Neuronal stem cell (in vitro differentiated cells): ENCODE measurements at regions not wholly inside any gene's neighbourhood (a gene's known extent, or its start where the extent isn't known, plus 50 kb on each side); places are given as distances from the start of the nearest gene placed in this dataset.

Experiments used
- DNase-seq: peaks from one replicate; pipeline ENCODE4 v3.0.0-alpha.2; 2013; ENCODE audit warnings: low spot score
- H2AFZ ChIP-seq: one replicate; pipeline ENCODE4 v1.6.1; 2013; ENCODE audit warnings: mild to moderate bottlenecking, low read length, inconsistent platforms
- H2AK5ac ChIP-seq: 2 replicates; pipeline ENCODE4 v1.6.1; 2013; ENCODE audit warnings: low read depth, mild to moderate bottlenecking, inconsistent platforms, low read length, moderate library complexity, mixed read lengths
- H2BK120ac ChIP-seq: 2 replicates; pipeline ENCODE4 v1.6.1; 2013; ENCODE audit warnings: low read depth, mild to moderate bottlenecking, inconsistent platforms, low read length, moderate library complexity, mixed read lengths
- H2BK12ac ChIP-seq: one replicate; pipeline ENCODE4 v1.6.1; 2013; ENCODE audit warnings: low read length, inconsistent platforms
- H2BK15ac ChIP-seq: 2 replicates; pipeline ENCODE4 v1.6.1; 2013; ENCODE audit warnings: mild to moderate bottlenecking, low read length, inconsistent platforms, mixed read lengths
- H2BK5ac ChIP-seq: one replicate; pipeline ENCODE4 v1.6.1; 2013; ENCODE audit warnings: inconsistent platforms, mild to moderate bottlenecking, low read length, moderate library complexity
- H3K14ac ChIP-seq: one replicate; pipeline ENCODE4 v1.6.1; 2013; ENCODE audit warnings: low read length, inconsistent platforms
- H3K18ac ChIP-seq: 2 replicates; pipeline ENCODE4 v1.6.1; 2013; ENCODE audit warnings: low read length, inconsistent platforms
- H3K23ac ChIP-seq: 2 replicates; pipeline ENCODE4 v1.6.1; 2013; ENCODE audit warnings: low read depth, mild to moderate bottlenecking, mixed read lengths, low read length, inconsistent platforms; ENCODE audit not compliant: poor library complexity
- H3K27ac ChIP-seq: replicated peaks from 3 replicates; pipeline ENCODE4 v1.5.1; 2013; ENCODE audit warnings: low read length, inconsistent platforms
- H3K27me3 ChIP-seq, 3 experiments: 2 replicates each; pipeline ENCODE4 v1.6.1; 2013; ENCODE audit warnings: low read length in 3 of 3, mild to moderate bottlenecking in 2 of 3, inconsistent platforms in 1 of 3, low read depth in 1 of 3, mixed read lengths in 1 of 3, moderate library complexity in 1 of 3; ENCODE audit not compliant: control insufficient read depth in 3 of 3, insufficient read depth in 3 of 3
- H3K36me3 ChIP-seq, 2 donors: replicated peaks in 1 of 2; 2 replicates each; pipeline ENCODE4 v1.6.1; 2013; ENCODE audit warnings: low read length in 2 of 2; ENCODE audit not compliant: control insufficient read depth in 2 of 2, insufficient read depth in 2 of 2
- H3K4ac ChIP-seq: 2 replicates; pipeline ENCODE4 v1.6.1; 2013; ENCODE audit warnings: inconsistent platforms, mild to moderate bottlenecking, low read length, moderate library complexity
- H3K4me1 ChIP-seq, 2 donors: 1 replicate in 1 of 2; 2 replicates in 1 of 2; pipeline ENCODE4 v1.6.1; 2013; ENCODE audit warnings: low read length in 2 of 2, low read depth in 1 of 2; ENCODE audit not compliant: control insufficient read depth in 2 of 2, insufficient read depth in 1 of 2
- H3K4me2 ChIP-seq: one replicate; pipeline ENCODE4 v1.6.1; 2013; ENCODE audit warnings: mild to moderate bottlenecking, low read length, inconsistent platforms; ENCODE audit not compliant: insufficient read depth, poor library complexity, severe bottlenecking
- H3K4me3 ChIP-seq, 2 donors: 2 replicates each; pipeline ENCODE4 v1.5.1; 2013; ENCODE audit warnings: low read length in 2 of 2, mild to moderate bottlenecking in 2 of 2, inconsistent platforms in 1 of 2, moderate library complexity in 1 of 2
- H3K79me1 ChIP-seq: one replicate; pipeline ENCODE4 v1.6.1; 2013; ENCODE audit warnings: low read depth, mild to moderate bottlenecking, inconsistent platforms, low read length, moderate library complexity
- H3K9ac ChIP-seq: one replicate; pipeline ENCODE4 v1.6.1; 2013; ENCODE audit warnings: mild to moderate bottlenecking, low read depth, low read length, inconsistent platforms; ENCODE audit not compliant: poor library complexity
- H3K9me3 ChIP-seq, 2 donors: replicated peaks in 1 of 2; 2 replicates each; pipeline versions ENCODE3 to v1.6.1; 2013; ENCODE audit warnings: low read length in 2 of 2, mild to moderate bottlenecking in 2 of 2, inconsistent platforms in 1 of 2, low read depth in 1 of 2, mixed read lengths in 1 of 2, moderate library complexity in 1 of 2; ENCODE audit not compliant: control insufficient read depth in 2 of 2, insufficient read depth in 1 of 2
- H4K8ac ChIP-seq: one replicate; pipeline ENCODE4 v1.6.1; 2013; ENCODE audit warnings: low read depth, mild to moderate bottlenecking, inconsistent platforms, low read length, moderate library complexity
- H4K91ac ChIP-seq: one replicate; pipeline ENCODE4 v1.6.1; 2013; ENCODE audit warnings: low read length, low read depth, mild to moderate bottlenecking, inconsistent platforms; ENCODE audit not compliant: poor library complexity
- WGBS, 2 donors: extraction: QIAGEN DNeasy Blood & Tissue Kit; methylation state at CpG; one replicate each; pipeline ENCODE4 v1.1.7; 2013; ENCODE audit warnings: missing lambda C conversion rate in 2 of 2, mixed read lengths in 1 of 2; ENCODE audit not compliant: insufficient read length in 2 of 2, insufficient replicate concordance in 1 of 2; ENCODE audit errors: extremely low coverage in 2 of 2; 5-methylcytosine and 5-hydroxymethylcytosine counted together

GRCh38 chr2:221761260-221761659 lies 189.2 kb upstream of the EPHA4 start:
- no peak overlapping the region for H2AK5ac ChIP-seq
- no peaks in the 10 kb centered on the region for H3K27me3 ChIP-seq
- H3K4ac ChIP-seq, result no peak overlapping the region
- H3K79me1 ChIP-seq, result no peaks in the 10 kb centered on the region
- H4K8ac ChIP-seq, result no peak overlapping the region
- no peak overlapping the region for H3K27ac ChIP-seq
- no peak for DNase-seq
- H3K9me3 ChIP-seq, result no peaks in the 10 kb centered on the region
- H2AFZ ChIP-seq, result no peak overlapping the region
- H3K4me3 ChIP-seq, result no peak overlapping the region
- peaks cover 0 to 1% of the 10 kb centered on the region in 2 donors for H3K4me1 ChIP-seq
- no peak overlapping the region for H3K9ac ChIP-seq
- no peak overlapping the region for H4K91ac ChIP-seq
- H2BK15ac ChIP-seq, result no peak overlapping the region
- no peak overlapping the region for H3K18ac ChIP-seq
- no peak overlapping the region for H2BK120ac ChIP-seq
- no peaks in the 10 kb centered on the region for H3K36me3 ChIP-seq
- no peak overlapping the region for H3K4me2 ChIP-seq
- H2BK5ac ChIP-seq, result no peak overlapping the region
- WGBS, 2 donors, result no CpG with 5 or more reads among the region's 2 CpGs
- no peak overlapping the region for H3K23ac ChIP-seq
- H3K14ac ChIP-seq, result no peak overlapping the region
- H2BK12ac ChIP-seq, result no peak overlapping the region

GRCh38 chr2:221758076-221758475 lies 186.0 kb upstream of the EPHA4 start:
- H3K27me3 ChIP-seq, result no peaks in the 10 kb centered on the region
- H3K79me1 ChIP-seq, result no peaks in the 10 kb centered on the region
- H4K91ac ChIP-seq, result no peak overlapping the region
- no peaks in the 10 kb centered on the region for H3K36me3 ChIP-seq
- no peak overlapping the region for H2AFZ ChIP-seq
- no peaks in the 10 kb centered on the region for H3K9me3 ChIP-seq
- no peak overlapping the region for H2BK5ac ChIP-seq
- no peak overlapping the region for H2BK12ac ChIP-seq
- H3K18ac ChIP-seq, result no peak overlapping the region
- peaks cover 0 to 1% of the 10 kb centered on the region in 2 donors for H3K4me1 ChIP-seq
- no peak overlapping the region for H3K9ac ChIP-seq
- H3K4me3 ChIP-seq, result no peak overlapping the region
- H3K14ac ChIP-seq, result no peak overlapping the region
- H2AK5ac ChIP-seq, result no peak overlapping the region
- H2BK120ac ChIP-seq, result no peak overlapping the region
- no peak overlapping the region for H4K8ac ChIP-seq
- H3K4ac ChIP-seq, result no peak overlapping the region
- no peak for DNase-seq
- no peak overlapping the region for H3K27ac ChIP-seq
- no peak overlapping the region for H2BK15ac ChIP-seq
- no peak overlapping the region for H3K23ac ChIP-seq
- H3K4me2 ChIP-seq, result no peak overlapping the region
- no CpG with 5 or more reads among the region's 5 CpGs for WGBS, 2 donors

GRCh38 chr2:221753401-221753800 lies 181.3 kb upstream of the EPHA4 start:
- WGBS, 2 donors, result no CpG with 5 or more reads among the region's 2 CpGs
- Histone ChIP-seq H3K9me3 (no peaks in the 10 kb centered on the region), H2AFZ (no peak overlapping the region), H2BK15ac (no peak overlapping the region), H2AK5ac (no peak overlapping the region), H3K27me3 (no peaks in the 10 kb centered on the region), H3K4me3 (no peak overlapping the region), H3K4me1 (no peaks in the 10 kb centered on the region), H3K23ac (no peak overlapping the region), H3K14ac (no peak overlapping the region), H3K36me3 (no peaks in the 10 kb centered on the region), H4K91ac (no peak overlapping the region), H3K9ac (no peak overlapping the region), H3K18ac (no peak overlapping the region), H3K4me2 (no peak overlapping the region), H2BK120ac (no peak overlapping the region), H3K27ac (no peak overlapping the region), H2BK12ac (no peak overlapping the region), H4K8ac (no peak overlapping the region), H3K79me1 (no peaks in the 10 kb centered on the region), H3K4ac (no peak overlapping the region), H2BK5ac (no peak overlapping the region)
- DNase-seq, result no peak

GRCh38 chr2:221752781-221753180 lies 180.7 kb upstream of the EPHA4 start:
- no peak overlapping the region for H3K23ac ChIP-seq
- H3K36me3 ChIP-seq, result no peaks in the 10 kb centered on the region
- H3K14ac ChIP-seq, result no peak overlapping the region
- H3K4me2 ChIP-seq, result no peak overlapping the region
- H3K9me3 ChIP-seq, result no peaks in the 10 kb centered on the region
- no peak overlapping the region for H2BK5ac ChIP-seq
- no peak overlapping the region for H4K91ac ChIP-seq
- no peak overlapping the region for H4K8ac ChIP-seq
- H3K4me1 ChIP-seq, result no peaks in the 10 kb centered on the region
- H2BK120ac ChIP-seq, result no peak overlapping the region
- no CpG with 5 or more reads among the region's 4 CpGs for WGBS, 2 donors
- H3K4me3 ChIP-seq, result no peak overlapping the region
- no peak for DNase-seq
- H2AK5ac ChIP-seq, result no peak overlapping the region
- H2BK12ac ChIP-seq, result no peak overlapping the region
- no peak overlapping the region for H3K27ac ChIP-seq
- H3K9ac ChIP-seq, result no peak overlapping the region
- no peak overlapping the region for H2BK15ac ChIP-seq
- no peaks in the 10 kb centered on the region for H3K79me1 ChIP-seq
- H2AFZ ChIP-seq, result no peak overlapping the region
- H3K18ac ChIP-seq, result no peak overlapping the region
- no peak overlapping the region for H3K4ac ChIP-seq
- H3K27me3 ChIP-seq, result no peaks in the 10 kb centered on the region
